HCT116 (cell line): ENCODE measurements at regions not wholly inside any gene's neighbourhood (a gene's known extent, or its start where the extent isn't known, plus 50 kb on each side); places are given as distances from the start of the nearest gene placed in this dataset.

ENCODE experiments used
- ATAC-seq: fragments of 200-7000 bp; cut with Tn5 transposase; 2 replicates; pipeline ENCODE4 v1.9.1; 2020; ENCODE audit warnings: mild to moderate bottlenecking, moderate library complexity
- BruUV-seq: library from RNA; stranded (reverse); fragments of 400-500 nt; replicated peaks from 2 replicates; lab custom pipeline; 2021; lab: Mats Ljungman, UMichigan
- CTCF ChIA-PET: fragments of 300-600 bp; sonication (Branson Sonifier 250); formaldehyde crosslinking; loops from one replicate; lab custom pipeline; 2021; ENCODE audit warnings: antibody characterized with exemption; lab: Charles Lee
- POLR2A ChIA-PET: fragments of 300-600, 350-600 bp; sonication (Branson Sonifier 250); formaldehyde crosslinking; loops from one replicate; lab custom pipeline; 2021; ENCODE audit warnings: antibody characterized with exemption; lab: Charles Lee
- RAD21 ChIA-PET, 2 experiments: fragments of 300-600 bp; sonication (Branson Sonifier 250); formaldehyde crosslinking; loops; one replicate each; lab custom pipeline; 2023; ENCODE audit warnings: low total read pairs in 2 of 2; ENCODE audit not compliant: uncharacterized antibody in 2 of 2, unreplicated experiment in 2 of 2, low non-redundant PET in 1 of 2; lab: Charles Lee
- DNase-seq: peaks from one replicate; pipeline ENCODE4 v3.0.0-alpha.2; 2010; ENCODE audit warnings: low read depth, low spot score
- H2AFZ ChIP-seq: fragments of 200-600 bp; shearing (Covaris generic), sonication (generic); 2 replicates; pipeline ENCODE4 v1.6.1; 2017; ENCODE audit warnings: low read depth, mixed run types, mixed read lengths, antibody characterized with exemption, low read length; ENCODE audit not compliant: poor library complexity, severe bottlenecking
- H3K27ac ChIP-seq: 2 replicates; pipeline ENCODE4 v1.5.1; 2012; ENCODE audit warnings: low read depth, low read length
- H3K27me3 ChIP-seq: fragments of 200-600 bp; sonication (generic); 2 replicates; pipeline ENCODE4 v1.6.1; 2016; ENCODE audit warnings: mixed run types, low read length, mixed read lengths; ENCODE audit not compliant: insufficient read depth
- H3K36me3 ChIP-seq, 2 experiments: fragments of 200-500 bp in 1 of 2; fragments of 200-600 bp in 1 of 2; sonication (Bioruptor generic) in 1 of 2; sonication (generic) in 1 of 2; 2 replicates each; pipeline versions ENCODE4 v1.5.1 to v1.6.1; 2014 to 2016; ENCODE audit warnings: low read length in 2 of 2, inconsistent platforms in 1 of 2, mixed read lengths in 1 of 2, mixed run types in 1 of 2; ENCODE audit not compliant: insufficient read depth in 2 of 2, control insufficient read depth in 1 of 2
- H3K4me1 ChIP-seq, 2 experiments: fragments of 200-600 bp in 1 of 2; sonication (generic) in 1 of 2; 2 replicates each; pipeline versions ENCODE4 v1.5.1 to v1.6.1; 2012 to 2017; ENCODE audit warnings: low read length in 2 of 2, inconsistent platforms in 1 of 2, mild to moderate bottlenecking in 1 of 2, mixed read lengths in 1 of 2, mixed run types in 1 of 2, moderate library complexity in 1 of 2; ENCODE audit not compliant: insufficient read depth in 2 of 2, control insufficient read depth in 1 of 2
- H3K4me2 ChIP-seq: fragments of 200-600 bp; sonication (generic); 2 replicates; pipeline ENCODE4 v1.6.1; 2017; ENCODE audit warnings: mixed run types, low read length, mixed read lengths
- H3K4me3 ChIP-seq, 2 experiments: fragments of 200-600 bp in 1 of 2; sonication (generic) in 1 of 2; replicated peaks in 1 of 2; 2 replicates each; pipeline ENCODE4 v1.5.1; 2011 to 2016; ENCODE audit warnings: low read length in 2 of 2, control low read depth in 1 of 2, low read depth in 1 of 2, mild to moderate bottlenecking in 1 of 2, mixed read lengths in 1 of 2, mixed run types in 1 of 2
- H3K79me2 ChIP-seq: fragments of 200-600 bp; sonication (generic); 2 replicates; pipeline ENCODE4 v1.6.1; 2017; ENCODE audit warnings: mild to moderate bottlenecking, mixed run types, low read length, moderate library complexity, mixed read lengths; ENCODE audit not compliant: insufficient read depth
- H3K9ac ChIP-seq: fragments of 200-600 bp; sonication (generic); 2 replicates; pipeline ENCODE4 v1.6.1; 2016; ENCODE audit warnings: low read length, mixed read lengths
- H3K9me2 ChIP-seq: fragments of 200-600 bp; sonication (generic), shearing (Covaris generic); 2 replicates; pipeline ENCODE4 v1.6.1; 2017; ENCODE audit warnings: mixed run types, mild to moderate bottlenecking, moderate library complexity; ENCODE audit not compliant: insufficient read depth
- H3K9me3 ChIP-seq, 2 experiments: fragments of 200-500 bp in 1 of 2; fragments of 200-600 bp in 1 of 2; sonication (Bioruptor generic) in 1 of 2; sonication (generic) in 1 of 2; 2 replicates each; pipeline ENCODE4 v1.6.1; 2014 to 2017; ENCODE audit warnings: low read length in 2 of 2, mixed read lengths in 2 of 2, inconsistent platforms in 1 of 2, low read depth in 1 of 2, mild to moderate bottlenecking in 1 of 2, mixed run types in 1 of 2, moderate library complexity in 1 of 2; ENCODE audit not compliant: control insufficient read depth in 1 of 2, insufficient read depth in 1 of 2
- H4K20me1 ChIP-seq: fragments of 200-600 bp; sonication (generic), shearing (Covaris generic); 2 replicates; pipeline ENCODE4 v1.6.1; 2017; ENCODE audit warnings: mixed run types, mild to moderate bottlenecking, moderate library complexity; ENCODE audit not compliant: insufficient read depth
- CBX3 ChIP-seq: IDR thresholded peaks from 2 replicates; pipeline ENCODE4 v1.6.1; 2012; ENCODE audit warnings: low read depth
- EGR1 ChIP-seq: IDR thresholded peaks from 2 replicates; pipeline ENCODE4 v1.6.1; 2012; ENCODE audit warnings: low read depth
- ELF1 ChIP-seq: IDR thresholded peaks from 2 replicates; pipeline ENCODE4 v1.6.1; 2012; ENCODE audit warnings: low read depth, borderline replicate concordance
- EZH2phosphoT487 ChIP-seq: fragments of 200-600 bp; IDR thresholded peaks from 2 replicates; pipeline ENCODE4 v1.6.1; 2018; ENCODE audit warnings: antibody characterized with exemption, borderline replicate concordance
- JUND ChIP-seq: IDR thresholded peaks from 2 replicates; pipeline ENCODE4 v1.6.1; 2012
- POLR2A ChIP-seq: IDR thresholded peaks from 2 replicates; pipeline ENCODE4 v1.7.0; 2011; ENCODE audit warnings: borderline replicate concordance; ENCODE audit not compliant: insufficient read depth, insufficient read length; ENCODE audit errors: extremely low read depth
- RAD21 ChIP-seq: IDR thresholded peaks from 2 replicates; pipeline ENCODE4 v1.6.1; 2012; ENCODE audit warnings: low read depth, mild to moderate bottlenecking
- TCF7L2 ChIP-seq: IDR thresholded peaks from 2 replicates; pipeline ENCODE4 v1.7.0; 2011; ENCODE audit warnings: borderline replicate concordance, inconsistent platforms; ENCODE audit not compliant: insufficient read depth, insufficient read length; ENCODE audit errors: extremely low read depth
- YY1 ChIP-seq: IDR thresholded peaks from 2 replicates; pipeline ENCODE4 v1.6.1; 2011; ENCODE audit warnings: low read length, low read depth, moderate library complexity, mild to moderate bottlenecking; ENCODE audit not compliant: insufficient replicate concordance; ENCODE audit errors: extremely low read depth
- ZFX ChIP-seq: fragments of 450-650 bp; IDR thresholded peaks from 2 replicates; pipeline ENCODE4 v1.6.1; 2017
- ZNF274 ChIP-seq: fragments of 200-500 bp; sonication (Bioruptor generic); IDR thresholded peaks from 2 replicates; pipeline ENCODE4 v1.6.1; 2014; ENCODE audit warnings: mild to moderate bottlenecking, low read depth, low read length, inconsistent platforms
- intact Hi-C: fragments of 100-400 bp; cut with micrococcal nuclease; formaldehyde crosslinking; loops from 2 replicates; pipeline ENCODE4 v1.10.0; 2022
- TF ChIP-seq, protein P1 (sequence below): IDR thresholded peaks from 2 replicates; pipeline ENCODE4 v1.6.1; 2011; ENCODE audit warnings: mild to moderate bottlenecking, low read length, moderate library complexity; ENCODE audit not compliant: insufficient replicate concordance; ENCODE audit errors: extremely low read depth
- TF ChIP-seq, protein P2 (sequence below): IDR thresholded peaks from 2 replicates; pipeline ENCODE4 v1.6.1; 2012
- TF ChIP-seq, protein P3 (sequence below): IDR thresholded peaks from 2 replicates; pipeline ENCODE4 v1.6.1; 2012
- TF ChIP-seq, protein P4 (sequence below), 3 experiments: fragments of 200-600 bp in 1 of 3; sonication (generic) in 1 of 3; IDR thresholded peaks in 2 of 3; conservative IDR thresholded peaks in 1 of 3; 2 replicates each; pipeline ENCODE4 v1.5.1; 2012 to 2017; ENCODE audit warnings: low read depth in 2 of 3, low read length in 2 of 3, antibody characterized with exemption in 1 of 3, borderline replicate concordance in 1 of 3, control low read depth in 1 of 3, mild to moderate bottlenecking in 1 of 3, mixed read lengths in 1 of 3, mixed run types in 1 of 3, moderate library complexity in 1 of 3; ENCODE audit not compliant: insufficient read depth in 1 of 3

DNA sequence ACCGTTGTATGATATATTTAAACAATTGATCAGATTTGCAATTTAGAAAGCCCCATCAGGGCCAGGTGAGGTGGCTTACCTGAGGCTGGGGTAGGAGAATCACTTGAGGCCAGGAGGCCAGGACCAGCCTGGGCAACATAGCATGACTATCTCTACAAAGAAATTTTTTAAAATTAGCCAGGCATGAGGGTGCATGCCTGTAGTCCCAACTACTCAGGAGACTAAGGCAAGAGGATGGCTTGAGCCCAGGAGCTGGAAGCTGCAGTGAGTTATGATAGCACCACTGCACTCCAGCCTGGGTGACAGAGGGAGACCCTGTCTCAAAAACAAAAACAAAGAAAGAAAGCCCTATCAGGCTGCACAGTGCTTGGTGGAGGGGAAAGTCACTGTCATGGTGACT, 159.9 kb upstream of the RAB4A start:
- Histone ChIP-seq H3K4me3 (no peak overlapping the region), H3K9me2 (no peaks in the 10 kb centered on the region), H3K9ac (no peak overlapping the region), H3K27me3 (no peaks in the 10 kb centered on the region; the same call in 1 of the 2 replicates), H3K9me3 (no peaks in the 10 kb centered on the region), H2AFZ (no peak overlapping the region), H3K4me1 (no peaks in the 10 kb centered on the region), H3K4me2 (no peak overlapping the region), H3K79me2 (no peaks in the 10 kb centered on the region), H4K20me1 (no peaks in the 10 kb centered on the region), H3K27ac (no peak overlapping the region), H3K36me3 (no peaks in the 10 kb centered on the region)
- no TSS peak for BruUV-seq
- ATAC-seq (no peak), DNase-seq (no peak)
- TF ChIP-seq, protein P1, sequence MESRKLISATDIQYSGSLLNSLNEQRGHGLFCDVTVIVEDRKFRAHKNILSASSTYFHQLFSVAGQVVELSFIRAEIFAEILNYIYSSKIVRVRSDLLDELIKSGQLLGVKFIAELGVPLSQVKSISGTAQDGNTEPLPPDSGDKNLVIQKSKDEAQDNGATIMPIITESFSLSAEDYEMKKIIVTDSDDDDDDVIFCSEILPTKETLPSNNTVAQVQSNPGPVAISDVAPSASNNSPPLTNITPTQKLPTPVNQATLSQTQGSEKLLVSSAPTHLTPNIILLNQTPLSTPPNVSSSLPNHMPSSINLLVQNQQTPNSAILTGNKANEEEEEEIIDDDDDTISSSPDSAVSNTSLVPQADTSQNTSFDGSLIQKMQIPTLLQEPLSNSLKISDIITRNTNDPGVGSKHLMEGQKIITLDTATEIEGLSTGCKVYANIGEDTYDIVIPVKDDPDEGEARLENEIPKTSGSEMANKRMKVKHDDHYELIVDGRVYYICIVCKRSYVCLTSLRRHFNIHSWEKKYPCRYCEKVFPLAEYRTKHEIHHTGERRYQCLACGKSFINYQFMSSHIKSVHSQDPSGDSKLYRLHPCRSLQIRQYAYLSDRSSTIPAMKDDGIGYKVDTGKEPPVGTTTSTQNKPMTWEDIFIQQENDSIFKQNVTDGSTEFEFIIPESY, result no peak
- TF ChIP-seq JUND (no peak), POLR2A (no peak), CBX3 (no peak), ELF1 (no peak), ZNF274 (no peak), RAD21 (no peak), ZFX (no peak), YY1 (no peak), EGR1 (no peak), TCF7L2 (no peak), EZH2phosphoT487 (no peak)
- TF ChIP-seq, protein P2, sequence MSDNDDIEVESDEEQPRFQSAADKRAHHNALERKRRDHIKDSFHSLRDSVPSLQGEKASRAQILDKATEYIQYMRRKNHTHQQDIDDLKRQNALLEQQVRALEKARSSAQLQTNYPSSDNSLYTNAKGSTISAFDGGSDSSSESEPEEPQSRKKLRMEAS, result no peak
- TF ChIP-seq, protein P3, sequence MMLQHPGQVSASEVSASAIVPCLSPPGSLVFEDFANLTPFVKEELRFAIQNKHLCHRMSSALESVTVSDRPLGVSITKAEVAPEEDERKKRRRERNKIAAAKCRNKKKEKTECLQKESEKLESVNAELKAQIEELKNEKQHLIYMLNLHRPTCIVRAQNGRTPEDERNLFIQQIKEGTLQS, result no peak
- TF ChIP-seq, protein P4, sequence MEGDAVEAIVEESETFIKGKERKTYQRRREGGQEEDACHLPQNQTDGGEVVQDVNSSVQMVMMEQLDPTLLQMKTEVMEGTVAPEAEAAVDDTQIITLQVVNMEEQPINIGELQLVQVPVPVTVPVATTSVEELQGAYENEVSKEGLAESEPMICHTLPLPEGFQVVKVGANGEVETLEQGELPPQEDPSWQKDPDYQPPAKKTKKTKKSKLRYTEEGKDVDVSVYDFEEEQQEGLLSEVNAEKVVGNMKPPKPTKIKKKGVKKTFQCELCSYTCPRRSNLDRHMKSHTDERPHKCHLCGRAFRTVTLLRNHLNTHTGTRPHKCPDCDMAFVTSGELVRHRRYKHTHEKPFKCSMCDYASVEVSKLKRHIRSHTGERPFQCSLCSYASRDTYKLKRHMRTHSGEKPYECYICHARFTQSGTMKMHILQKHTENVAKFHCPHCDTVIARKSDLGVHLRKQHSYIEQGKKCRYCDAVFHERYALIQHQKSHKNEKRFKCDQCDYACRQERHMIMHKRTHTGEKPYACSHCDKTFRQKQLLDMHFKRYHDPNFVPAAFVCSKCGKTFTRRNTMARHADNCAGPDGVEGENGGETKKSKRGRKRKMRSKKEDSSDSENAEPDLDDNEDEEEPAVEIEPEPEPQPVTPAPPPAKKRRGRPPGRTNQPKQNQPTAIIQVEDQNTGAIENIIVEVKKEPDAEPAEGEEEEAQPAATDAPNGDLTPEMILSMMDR (IDR thresholded peaks at IDR 0.05 in 2 of 3, conservative IDR thresholded peaks at IDR 0.05 in 1 of 3; ENCODE audit: borderline replicate concordance in 1 of 3, insufficient read depth in 1 of 3, low read depth in 2 of 3, low read length in 2 of 3), result no peak
- ChIA-PET RAD21 (no interaction called here), CTCF (no interaction called here), POLR2A (no interaction called here)
- intact Hi-C loops, result no loop called here
